22Rv1 (cell line): ENCODE measurements at regions not wholly inside any gene's neighbourhood (a gene's known extent, or its start where the extent isn't known, plus 50 kb on each side); places are given as distances from the start of the nearest gene placed in this dataset.

Experiments
- ZFX ChIP-seq: fragments of 450-650 bp; IDR thresholded peaks from 2 replicates; pipeline ENCODE4 v1.6.1; 2017; ENCODE audit warnings: antibody characterized with exemption, borderline replicate concordance
- TF ChIP-seq, protein P1 (sequence below): fragments of 450-650 bp; IDR thresholded peaks from 2 replicates; pipeline ENCODE4 v1.5.1; 2017; ENCODE audit warnings: mild to moderate bottlenecking

DNA sequence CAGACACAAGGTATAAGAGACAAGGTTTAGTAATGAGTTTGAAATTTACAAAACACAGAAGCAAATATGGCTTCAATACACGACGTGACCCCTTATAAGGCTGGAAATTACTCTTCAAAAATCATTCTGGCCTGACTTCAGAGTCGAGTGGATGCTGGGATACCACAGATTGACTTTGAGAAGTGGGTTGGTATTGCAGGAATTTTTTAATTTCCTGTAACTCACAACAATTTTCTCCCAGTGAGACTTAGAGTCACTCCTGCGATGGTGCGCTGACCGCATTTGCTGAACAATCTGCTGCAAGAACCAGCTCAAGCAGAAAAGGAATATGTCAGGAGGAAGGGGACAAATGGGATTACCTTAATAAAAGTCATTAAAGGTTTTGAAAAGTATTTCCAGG lies 132.1 kb downstream of the EMX2 start:
- TF ChIP-seq, protein P1, sequence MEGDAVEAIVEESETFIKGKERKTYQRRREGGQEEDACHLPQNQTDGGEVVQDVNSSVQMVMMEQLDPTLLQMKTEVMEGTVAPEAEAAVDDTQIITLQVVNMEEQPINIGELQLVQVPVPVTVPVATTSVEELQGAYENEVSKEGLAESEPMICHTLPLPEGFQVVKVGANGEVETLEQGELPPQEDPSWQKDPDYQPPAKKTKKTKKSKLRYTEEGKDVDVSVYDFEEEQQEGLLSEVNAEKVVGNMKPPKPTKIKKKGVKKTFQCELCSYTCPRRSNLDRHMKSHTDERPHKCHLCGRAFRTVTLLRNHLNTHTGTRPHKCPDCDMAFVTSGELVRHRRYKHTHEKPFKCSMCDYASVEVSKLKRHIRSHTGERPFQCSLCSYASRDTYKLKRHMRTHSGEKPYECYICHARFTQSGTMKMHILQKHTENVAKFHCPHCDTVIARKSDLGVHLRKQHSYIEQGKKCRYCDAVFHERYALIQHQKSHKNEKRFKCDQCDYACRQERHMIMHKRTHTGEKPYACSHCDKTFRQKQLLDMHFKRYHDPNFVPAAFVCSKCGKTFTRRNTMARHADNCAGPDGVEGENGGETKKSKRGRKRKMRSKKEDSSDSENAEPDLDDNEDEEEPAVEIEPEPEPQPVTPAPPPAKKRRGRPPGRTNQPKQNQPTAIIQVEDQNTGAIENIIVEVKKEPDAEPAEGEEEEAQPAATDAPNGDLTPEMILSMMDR, result no peak
- no peak for TF ChIP-seq ZFX
